ENCODE measurements at regions not wholly inside any gene's neighbourhood (a gene's known extent, or its start where the extent isn't known, plus 50 kb on each side); places are given as distances from the start of the nearest gene placed in this dataset.
"Not testable (repeated sequence)": the region's sequence is repeated elsewhere in the genome, so short reads cannot be mapped to it uniquely, and the experiment has no call there.

- H3K4me3 Mint-ChIP-seq = no peak overlapping the region
- no peak for DNase-seq
- peaks cover 8% of the 10 kb centered on the region for H3K27me3 Mint-ChIP-seq
- no peaks in the 10 kb centered on the region for H3K9me3 Mint-ChIP-seq
- H3K36me3 Mint-ChIP-seq (ENCODE audit: low read depth) = no peaks in the 10 kb centered on the region
- H3K27ac Mint-ChIP-seq = no peak overlapping the region
- no peaks in the 10 kb centered on the region for H3K4me1 Mint-ChIP-seq
- intact Hi-C loops (cut with micrococcal nuclease) = no loop called here
These were observed 268.6 kb upstream of the AGAP1 start for GRCh38 chr2:235225261-235225660.

DNA sequence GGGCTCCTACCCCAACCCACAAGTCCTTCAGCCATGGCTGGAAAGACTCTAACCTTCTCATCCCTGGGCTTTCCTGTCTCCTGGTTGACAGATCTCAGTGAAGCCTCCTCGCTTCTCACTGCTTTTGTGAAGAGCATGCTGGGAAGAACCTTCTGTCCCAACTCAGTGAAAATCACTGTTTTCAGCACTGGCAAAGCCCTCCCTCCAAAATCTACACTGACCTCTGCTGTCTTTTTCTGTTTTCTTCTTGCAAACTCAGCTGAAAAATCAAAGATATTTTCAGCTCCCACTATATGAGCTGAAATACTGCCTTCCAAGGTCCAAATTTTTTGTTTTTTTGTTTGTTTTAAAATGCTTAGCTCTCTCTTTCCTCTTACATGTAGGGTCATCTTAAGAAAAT is 266.3 kb upstream of the AGAP1 start:
- intact Hi-C loops (cut with micrococcal nuclease) = no loop called here
- Mint-ChIP-seq H3K4me3 (no peak overlapping the region), H3K9me3 (no peaks in the 10 kb centered on the region), H3K27ac (no peak overlapping the region), H3K27me3 (peaks cover 11% of the 10 kb centered on the region), H3K4me1 (no peaks in the 10 kb centered on the region), H3K36me3 (ENCODE audit: low read depth) (no peaks in the 10 kb centered on the region)
- no peak for DNase-seq

- H3K27ac Mint-ChIP-seq; H3K4me1 Mint-ChIP-seq; intact Hi-C loops (cut with micrococcal nuclease); H3K9me3 Mint-ChIP-seq; H3K36me3 Mint-ChIP-seq (ENCODE audit: low read depth); DNase-seq; H3K4me3 Mint-ChIP-seq; H3K27me3 Mint-ChIP-seq: not testable (repeated sequence)
These were observed 265.4 kb upstream of the AGAP1 start for GRCh38 chr2:235228422-235228821.

GRCh38 chr2:235229236-235229635 is 264.6 kb upstream of the AGAP1 start:
- no peak overlapping the region for H3K4me3 Mint-ChIP-seq
- intact Hi-C loops (cut with micrococcal nuclease) = no loop called here
- no peaks in the 10 kb centered on the region for H3K36me3 Mint-ChIP-seq (ENCODE audit: low read depth)
- H3K27ac Mint-ChIP-seq = no peak overlapping the region
- no peak for DNase-seq
- peaks cover 8% of the 10 kb centered on the region for H3K27me3 Mint-ChIP-seq
- H3K4me1 Mint-ChIP-seq = no peaks in the 10 kb centered on the region
- H3K9me3 Mint-ChIP-seq = no peaks in the 10 kb centered on the region

GRCh38 chr2:235230821-235231601 is 262.8 kb upstream of the AGAP1 start:
- H3K4me3 Mint-ChIP-seq = no peak overlapping the region
- H3K27me3 Mint-ChIP-seq = peaks cover 8% of the 10 kb centered on the region
- H3K36me3 Mint-ChIP-seq (ENCODE audit: low read depth) = no peaks in the 10 kb centered on the region
- no peaks in the 10 kb centered on the region for H3K9me3 Mint-ChIP-seq
- H3K4me1 Mint-ChIP-seq = no peaks in the 10 kb centered on the region
- H3K27ac Mint-ChIP-seq = no peak overlapping the region
- intact Hi-C loops (cut with micrococcal nuclease) = no loop called here
- DNase-seq = no peak

GRCh38 chr2:235232449-235233433 is 261.1 kb upstream of the AGAP1 start:
- H3K4me1 Mint-ChIP-seq = no peaks in the 10 kb centered on the region
- no peak overlapping the region for H3K27ac Mint-ChIP-seq
- intact Hi-C loops (cut with micrococcal nuclease) = no loop called here

GRCh38 chr2:235234736-235235135 is 259.1 kb upstream of the AGAP1 start:
- H3K4me3 Mint-ChIP-seq = no peak overlapping the region
- H3K4me1 Mint-ChIP-seq = no peaks in the 10 kb centered on the region
- no peak overlapping the region for H3K27ac Mint-ChIP-seq
- intact Hi-C loops (cut with micrococcal nuclease) = no loop called here
- H3K9me3 Mint-ChIP-seq = no peaks in the 10 kb centered on the region
- peaks cover 10% of the 10 kb centered on the region for H3K27me3 Mint-ChIP-seq
- DNase-seq = no peak
- no peaks in the 10 kb centered on the region for H3K36me3 Mint-ChIP-seq (ENCODE audit: low read depth)

More at GRCh38 chr2:235232449-235233433, 261.1 kb upstream of the AGAP1 start:
- Mint-ChIP-seq H3K27me3 (peaks cover 8% of the 10 kb centered on the region), H3K9me3 (no peaks in the 10 kb centered on the region), H3K4me3 (no peak overlapping the region), H3K36me3 (ENCODE audit: low read depth) (no peaks in the 10 kb centered on the region)
- peak; percentile 45 for DNase-seq

- Mint-ChIP-seq H3K4me3 (no peak overlapping the region), H3K27ac (no peak overlapping the region), H3K9me3 (no peaks in the 10 kb centered on the region)
These were observed 257.7 kb upstream of the AGAP1 start for GRCh38 chr2:235235977-235236767.

GRCh38 chr2:235238537-235238936 is 255.3 kb upstream of the AGAP1 start:
- no peak overlapping the region for H3K27ac Mint-ChIP-seq
- peaks cover 6% of the 10 kb centered on the region for H3K27me3 Mint-ChIP-seq
- intact Hi-C loops (cut with micrococcal nuclease) = no loop called here
- no peaks in the 10 kb centered on the region for H3K4me1 Mint-ChIP-seq
- no peaks in the 10 kb centered on the region for H3K9me3 Mint-ChIP-seq
- no peaks in the 10 kb centered on the region for H3K36me3 Mint-ChIP-seq (ENCODE audit: low read depth)
- no peak overlapping the region for H3K4me3 Mint-ChIP-seq
- no peak for DNase-seq

More at GRCh38 chr2:235235977-235236767, 257.7 kb upstream of the AGAP1 start:
- Mint-ChIP-seq H3K36me3 (ENCODE audit: low read depth) (no peaks in the 10 kb centered on the region), H3K27me3 (peaks cover 7% of the 10 kb centered on the region), H3K4me1 (no peaks in the 10 kb centered on the region)
- no peak for DNase-seq
- intact Hi-C loops (cut with micrococcal nuclease) = no loop called here

GRCh38 chr2:235240574-235240973 is 253.3 kb upstream of the AGAP1 start:
- H3K27ac Mint-ChIP-seq = no peak overlapping the region
- H3K36me3 Mint-ChIP-seq (ENCODE audit: low read depth) = no peaks in the 10 kb centered on the region
- no peaks in the 10 kb centered on the region for H3K9me3 Mint-ChIP-seq
- no peak overlapping the region for H3K4me3 Mint-ChIP-seq
- no peaks in the 10 kb centered on the region for H3K4me1 Mint-ChIP-seq
- peaks cover 6% of the 10 kb centered on the region for H3K27me3 Mint-ChIP-seq
- intact Hi-C loops (cut with micrococcal nuclease) = no loop called here
- no peak for DNase-seq

GRCh38 chr2:235244255-235245220 is 249.3 kb upstream of the AGAP1 start:
- no peaks in the 10 kb centered on the region for H3K36me3 Mint-ChIP-seq (ENCODE audit: low read depth)
- no peak overlapping the region for H3K4me3 Mint-ChIP-seq
- intact Hi-C loops (cut with micrococcal nuclease) = no loop called here
- DNase-seq = no peak
- H3K27ac Mint-ChIP-seq = no peak overlapping the region
- H3K9me3 Mint-ChIP-seq = no peaks in the 10 kb centered on the region
- peaks cover 4% of the 10 kb centered on the region for H3K27me3 Mint-ChIP-seq
- H3K4me1 Mint-ChIP-seq = no peaks in the 10 kb centered on the region

- H3K9me3 Mint-ChIP-seq = no peaks in the 10 kb centered on the region
- no peaks in the 10 kb centered on the region for H3K4me1 Mint-ChIP-seq
- no peak for DNase-seq
- no peaks in the 10 kb centered on the region for H3K36me3 Mint-ChIP-seq (ENCODE audit: low read depth)
- intact Hi-C loops (cut with micrococcal nuclease) = no loop called here
- H3K4me3 Mint-ChIP-seq = no peak overlapping the region
- H3K27me3 Mint-ChIP-seq = peaks cover 2% of the 10 kb centered on the region
- H3K27ac Mint-ChIP-seq = no peak overlapping the region
These were observed 246.8 kb upstream of the AGAP1 start for GRCh38 chr2:235247001-235247400.

DNA sequence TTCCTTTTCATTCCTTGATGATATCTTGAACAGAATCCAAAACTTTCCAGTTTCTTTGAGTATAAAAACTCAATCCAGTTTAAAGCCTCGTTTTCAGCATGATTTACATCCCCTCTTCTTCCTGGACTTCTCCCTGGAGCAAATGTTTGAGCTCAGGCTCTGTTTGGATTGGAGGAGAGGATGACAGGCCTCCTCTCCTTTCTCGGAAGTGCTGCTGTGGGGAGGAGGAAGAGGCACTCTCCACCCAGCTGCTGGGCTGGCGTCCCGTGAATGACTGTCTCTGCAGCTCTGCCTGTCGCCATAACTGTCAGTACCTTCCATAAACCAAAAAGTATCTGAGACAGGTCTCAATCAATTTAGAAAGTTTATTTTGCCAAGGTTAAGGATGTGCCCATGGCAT is 238.2 kb upstream of the AGAP1 start:
- Mint-ChIP-seq H3K4me1 (no peaks in the 10 kb centered on the region), H3K27me3 (peaks cover 20% of the 10 kb centered on the region), H3K4me3 (no peak overlapping the region), H3K36me3 (ENCODE audit: low read depth) (no peaks in the 10 kb centered on the region), H3K9me3 (no peaks in the 10 kb centered on the region), H3K27ac (no peak overlapping the region)
- no peak for DNase-seq
- intact Hi-C loops (cut with micrococcal nuclease) = no loop called here

Data from activated CD4-positive, alpha-beta T cell treated with anti-CD3 and anti-CD28 coated beads, Interleukin-2, amount 10 ng/mL, durations not matched to agents 24 days and 14 days (primary cell).